ENCODE measurements at regions not wholly inside any gene's neighbourhood (a gene's known extent, or its start where the extent isn't known, plus 50 kb on each side); places are given as distances from the start of the nearest gene placed in this dataset.

GRCh38 chr4:19152264-19152663, 1099.4 kb upstream of the SLIT2 start:
- Histone ChIP-seq H3K23ac (ENCODE audit: low read length in 2 of 2) (no peak overlapping the region), H3K9ac (ENCODE audit: low read length) (no peak overlapping the region), H2BK12ac (ENCODE audit: low read length in 2 of 2) (no peak overlapping the region), H3K4me3 (ENCODE audit: insufficient read depth in 1 of 2, low read depth in 1 of 2, low read length in 2 of 2) (no peak overlapping the region), H3K4me1 (ENCODE audit: control insufficient read depth, insufficient read depth, low read depth, low read length) (no peaks in the 10 kb centered on the region), H2BK5ac (ENCODE audit: low read depth, low read length, poor library complexity, severe bottlenecking) (no peak overlapping the region), H3K14ac (ENCODE audit: low read length in 2 of 2) (no peak overlapping the region), H4K8ac (ENCODE audit: low read length) (no peak overlapping the region), H2AFZ (ENCODE audit: low read depth, low read length) (no peak overlapping the region), H3K79me1 (replicated peaks; ENCODE audit: low read length, poor library complexity, severe bottlenecking) (no peaks in the 10 kb centered on the region), H2BK15ac (ENCODE audit: low read depth, poor library complexity, severe bottlenecking) (no peak overlapping the region), H3K9me3 (ENCODE audit: control insufficient read depth, low read length) (peaks cover 27% of the 10 kb centered on the region), H3K18ac (ENCODE audit: low read depth in 1 of 2, low read length in 2 of 2) (no peak overlapping the region), H3K27me3 (ENCODE audit: control insufficient read depth in 1 of 2, insufficient read depth in 1 of 2, low read length in 2 of 2) (no peaks in the 10 kb centered on the region), H2BK120ac (ENCODE audit: low read depth, low read length) (no peak overlapping the region), H3K4me2 (ENCODE audit: low read length, poor library complexity, severe bottlenecking) (no peak overlapping the region), H3K36me3 (ENCODE audit: control insufficient read depth in 1 of 2, insufficient read depth in 2 of 2, low read depth in 1 of 2, low read length in 2 of 2) (no peaks in the 10 kb centered on the region), H4K91ac (ENCODE audit: low read length) (no peak overlapping the region), H2AK5ac (ENCODE audit: low read length, severe bottlenecking) (no peak overlapping the region), H3K4ac (ENCODE audit: low read depth in 1 of 2, low read length in 2 of 2) (no peak overlapping the region), H3K27ac (ENCODE audit: low read length, poor library complexity, severe bottlenecking) (no peak overlapping the region)
- 85% methylated on average over 1 of the region's 2 CpGs for WGBS
- DNase-seq = no peak

GRCh38 chr4:19151684-19152083, 1100.0 kb upstream of the SLIT2 start:
- H3K9me3 ChIP-seq (ENCODE audit: control insufficient read depth, low read length) = peaks cover 23% of the 10 kb centered on the region
- H3K27ac ChIP-seq (ENCODE audit: low read length, poor library complexity, severe bottlenecking) = no peak overlapping the region
- H3K4ac ChIP-seq (ENCODE audit: low read depth in 1 of 2, low read length in 2 of 2) = no peak overlapping the region
- H2BK15ac ChIP-seq (ENCODE audit: low read depth, poor library complexity, severe bottlenecking) = no peak overlapping the region
- no peak overlapping the region for H3K4me3 ChIP-seq (ENCODE audit: insufficient read depth in 1 of 2, low read depth in 1 of 2, low read length in 2 of 2)
- H4K8ac ChIP-seq (ENCODE audit: low read length) = no peak overlapping the region
- no peak overlapping the region for H3K4me2 ChIP-seq (ENCODE audit: low read length, poor library complexity, severe bottlenecking)
- no peak overlapping the region for H2BK12ac ChIP-seq (ENCODE audit: low read length in 2 of 2)
- H2BK120ac ChIP-seq (ENCODE audit: low read depth, low read length) = no peak overlapping the region
- no peak overlapping the region for H2BK5ac ChIP-seq (ENCODE audit: low read depth, low read length, poor library complexity, severe bottlenecking)
- no peak overlapping the region for H2AK5ac ChIP-seq (ENCODE audit: low read length, severe bottlenecking)
- no CpG with 5 or more reads among the region's 1 CpG for WGBS
- no peak overlapping the region for H3K14ac ChIP-seq (ENCODE audit: low read length in 2 of 2)
- H3K23ac ChIP-seq (ENCODE audit: low read length in 2 of 2) = no peak overlapping the region
- H3K4me1 ChIP-seq (ENCODE audit: control insufficient read depth, insufficient read depth, low read depth, low read length) = no peaks in the 10 kb centered on the region
- no peak overlapping the region for H3K18ac ChIP-seq (ENCODE audit: low read depth in 1 of 2, low read length in 2 of 2)
- no peak overlapping the region for H3K9ac ChIP-seq (ENCODE audit: low read length)
- no peak overlapping the region for H2AFZ ChIP-seq (ENCODE audit: low read depth, low read length)
- no peaks in the 10 kb centered on the region for H3K36me3 ChIP-seq (ENCODE audit: control insufficient read depth in 1 of 2, insufficient read depth in 2 of 2, low read depth in 1 of 2, low read length in 2 of 2)
- H3K27me3 ChIP-seq (ENCODE audit: control insufficient read depth in 1 of 2, insufficient read depth in 1 of 2, low read length in 2 of 2) = no peaks in the 10 kb centered on the region
- DNase-seq = no peak
- no peak overlapping the region for H4K91ac ChIP-seq (ENCODE audit: low read length)
- H3K79me1 ChIP-seq (replicated peaks; ENCODE audit: low read length, poor library complexity, severe bottlenecking) = no peaks in the 10 kb centered on the region

GRCh38 chr4:19146038-19146437, 1105.7 kb upstream of the SLIT2 start:
- Histone ChIP-seq H3K4me3 (ENCODE audit: insufficient read depth in 1 of 2, low read depth in 1 of 2, low read length in 2 of 2) (no peak overlapping the region), H3K4me1 (ENCODE audit: control insufficient read depth, insufficient read depth, low read depth, low read length) (no peaks in the 10 kb centered on the region), H3K27ac (ENCODE audit: low read length, poor library complexity, severe bottlenecking) (no peak overlapping the region), H3K27me3 (ENCODE audit: control insufficient read depth in 1 of 2, insufficient read depth in 1 of 2, low read length in 2 of 2) (no peaks in the 10 kb centered on the region), H2BK12ac (ENCODE audit: low read length in 2 of 2) (no peak overlapping the region), H2AFZ (ENCODE audit: low read depth, low read length) (no peak overlapping the region), H3K9ac (ENCODE audit: low read length) (no peak overlapping the region), H3K4ac (ENCODE audit: low read depth in 1 of 2, low read length in 2 of 2) (no peak overlapping the region), H3K4me2 (ENCODE audit: low read length, poor library complexity, severe bottlenecking) (no peak overlapping the region), H3K79me1 (replicated peaks; ENCODE audit: low read length, poor library complexity, severe bottlenecking) (no peaks in the 10 kb centered on the region), H3K14ac (ENCODE audit: low read length in 2 of 2) (no peak overlapping the region), H3K23ac (ENCODE audit: low read length in 2 of 2) (no peak overlapping the region), H2BK15ac (ENCODE audit: low read depth, poor library complexity, severe bottlenecking) (no peak overlapping the region), H3K9me3 (ENCODE audit: control insufficient read depth, low read length) (no peaks in the 10 kb centered on the region), H3K36me3 (ENCODE audit: control insufficient read depth in 1 of 2, insufficient read depth in 2 of 2, low read depth in 1 of 2, low read length in 2 of 2) (no peaks in the 10 kb centered on the region), H2BK120ac (ENCODE audit: low read depth, low read length) (no peak overlapping the region), H4K8ac (ENCODE audit: low read length) (no peak overlapping the region), H2AK5ac (ENCODE audit: low read length, severe bottlenecking) (no peak overlapping the region), H2BK5ac (ENCODE audit: low read depth, low read length, poor library complexity, severe bottlenecking) (no peak overlapping the region), H3K18ac (ENCODE audit: low read depth in 1 of 2, low read length in 2 of 2) (no peak overlapping the region), H4K91ac (ENCODE audit: low read length) (no peak overlapping the region)
- DNase-seq = no peak
- WGBS = 83% methylated on average over 2 of the region's 3 CpGs

DNA sequence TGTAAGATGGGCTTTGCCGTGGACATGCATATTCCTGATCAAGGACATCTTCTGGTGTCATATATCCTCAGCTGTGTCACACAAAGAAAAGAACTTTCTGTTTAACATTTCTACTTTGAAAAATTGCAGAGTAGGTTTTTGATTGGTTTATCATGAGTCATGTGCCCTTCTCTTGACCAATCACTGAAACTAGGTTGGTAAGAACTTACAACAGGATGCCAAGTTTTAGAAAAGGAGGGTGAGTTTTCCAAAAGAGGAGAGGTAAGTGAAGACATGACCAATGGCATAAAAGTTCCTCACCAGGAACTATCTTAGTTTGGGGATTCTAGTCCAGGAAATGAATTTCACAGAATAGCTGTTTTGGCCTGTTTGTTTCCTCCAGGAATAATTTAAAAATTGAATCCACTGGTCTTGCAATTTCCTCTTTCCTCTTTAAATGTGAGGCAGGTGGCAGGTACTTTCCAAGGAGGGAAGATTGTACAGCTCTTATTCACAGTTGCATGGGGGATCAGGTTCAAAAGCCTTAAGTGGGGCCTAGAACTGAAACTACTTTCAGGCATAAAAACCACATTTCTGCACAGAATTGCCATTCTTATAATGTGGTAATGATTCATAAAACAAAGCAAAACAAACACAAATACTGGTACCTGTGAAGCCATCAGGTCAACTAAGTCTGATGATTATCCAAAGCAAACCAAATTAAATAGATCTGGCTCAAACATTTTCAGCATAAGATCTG, 1114.5 kb upstream of the LCORL start:
- Histone ChIP-seq H3K4me3 (ENCODE audit: insufficient read depth in 1 of 2, low read depth in 1 of 2, low read length in 2 of 2) (no peak overlapping the region), H2BK12ac (ENCODE audit: low read length in 2 of 2) (no peak overlapping the region), H3K9me3 (ENCODE audit: control insufficient read depth, low read length) (no peaks in the 10 kb centered on the region), H3K4me2 (ENCODE audit: low read length, poor library complexity, severe bottlenecking) (no peak overlapping the region), H3K79me1 (replicated peaks; ENCODE audit: low read length, poor library complexity, severe bottlenecking) (no peaks in the 10 kb centered on the region), H3K27ac (ENCODE audit: low read length, poor library complexity, severe bottlenecking) (no peak overlapping the region), H4K91ac (ENCODE audit: low read length) (no peak overlapping the region), H3K23ac (ENCODE audit: low read length in 2 of 2) (no peak overlapping the region), H2AK5ac (ENCODE audit: low read length, severe bottlenecking) (no peak overlapping the region), H3K18ac (ENCODE audit: low read depth in 1 of 2, low read length in 2 of 2) (no peak overlapping the region), H3K27me3 (ENCODE audit: control insufficient read depth in 1 of 2, insufficient read depth in 1 of 2, low read length in 2 of 2) (no peaks in the 10 kb centered on the region), H4K8ac (ENCODE audit: low read length) (no peak overlapping the region), H2BK15ac (ENCODE audit: low read depth, poor library complexity, severe bottlenecking) (no peak overlapping the region), H3K9ac (ENCODE audit: low read length) (no peak overlapping the region), H3K36me3 (ENCODE audit: control insufficient read depth in 1 of 2, insufficient read depth in 2 of 2, low read depth in 1 of 2, low read length in 2 of 2) (no peaks in the 10 kb centered on the region), H3K4ac (ENCODE audit: low read depth in 1 of 2, low read length in 2 of 2) (no peak overlapping the region), H2BK120ac (ENCODE audit: low read depth, low read length) (no peak overlapping the region), H2BK5ac (ENCODE audit: low read depth, low read length, poor library complexity, severe bottlenecking) (no peak overlapping the region), H3K4me1 (ENCODE audit: control insufficient read depth, insufficient read depth, low read depth, low read length) (no peaks in the 10 kb centered on the region), H2AFZ (ENCODE audit: low read depth, low read length) (no peak overlapping the region), H3K14ac (ENCODE audit: low read length in 2 of 2) (no peak overlapping the region)
- 100% methylated on average over 1 of the region's 1 CpG for WGBS
- no peak for DNase-seq

All from mesenchymal stem cell (in vitro differentiated cells and primary cell).